K562 (cell line): ENCODE measurements at regions not wholly inside any gene's neighbourhood (a gene's known extent, or its start where the extent isn't known, plus 50 kb on each side); places are given as distances from the start of the nearest gene placed in this dataset.

Experiments
- ATAC-seq: fragments of 200-7000 bp; cut with Tn5 transposase; 3 replicates; pipeline ENCODE4 v1.9.1; 2020; ENCODE audit warnings: moderate library complexity
- BruUV-seq: library from RNA; stranded (reverse); fragments of 400-500 nt; replicated peaks from 2 replicates; lab custom pipeline; 2021; lab: Mats Ljungman, UMichigan
- CTCF ChIA-PET: fragments of 300-600 bp; formaldehyde crosslinking; extraction: SDS; loops from one replicate; lab custom pipeline; 2021; ENCODE audit warnings: low intra/inter-chr PET ratio; lab: Yijun Ruan, JAX
- POLR2A ChIA-PET: fragments of 300-600, 350-650 bp; sonication (Branson Sonifier 250); formaldehyde crosslinking; extraction: SDS; loops from one replicate; lab custom pipeline; 2021; ENCODE audit warnings: antibody characterized with exemption, inconsistent platforms; lab: Yijun Ruan, JAX
- DNase-seq, 4 experiments: peaks; one replicate each; pipeline versions ENCODE4 v3.0.0 to v3.0.0-alpha.2; 2011 to 2018; ENCODE audit warnings: low spot score in 3 of 4, mixed read lengths in 3 of 4; ENCODE audit errors: extremely low read depth in 1 of 4
- FAIRE-seq: peaks from 2 replicates; lab custom pipeline; 2011; peaks lifted over from hg19 to GRCh38; lab: Jason Lieb, UNC
- H2AFZ ChIP-seq: 2 replicates; pipeline ENCODE4 v1.6.0; 2011; ENCODE audit warnings: low read depth, low read length, control low read depth, inconsistent platforms
- H3K27ac ChIP-seq: fragments of 200-600 bp; 3 replicates; pipeline ENCODE4 v1.8.0; 2011; ENCODE audit warnings: low read depth, mild to moderate bottlenecking, control low read depth, inconsistent platforms, low read length, moderate library complexity, mixed read lengths; ENCODE audit errors: extremely low read depth
- H3K27me3 ChIP-seq, 2 experiments: fragments of 300-600 bp in 1 of 2; 2 replicates in 1 of 2; 3 replicates in 1 of 2; pipeline versions ENCODE4 v1.6.0 to v1.8.0; 2011; ENCODE audit warnings: inconsistent platforms in 2 of 2, low read length in 2 of 2, mild to moderate bottlenecking in 1 of 2, mixed read lengths in 1 of 2, moderate library complexity in 1 of 2; ENCODE audit not compliant: control insufficient read depth in 2 of 2, insufficient read depth in 2 of 2
- H3K36me3 ChIP-seq: fragments of 300-600 bp; 3 replicates; pipeline ENCODE4 v1.8.0; 2011; ENCODE audit warnings: mild to moderate bottlenecking, low read length, inconsistent platforms; ENCODE audit not compliant: control insufficient read depth, insufficient read depth
- H3K4me1 ChIP-seq, 2 experiments: fragments of 200-600 bp in 1 of 2; replicated peaks in 1 of 2; 2 replicates in 1 of 2; 3 replicates in 1 of 2; pipeline versions ENCODE4 v1.5.1 to v1.8.0; 2011; ENCODE audit warnings: inconsistent platforms in 2 of 2, low read length in 2 of 2, mild to moderate bottlenecking in 1 of 2, mixed read lengths in 1 of 2, moderate library complexity in 1 of 2; ENCODE audit not compliant: control insufficient read depth in 2 of 2, insufficient read depth in 2 of 2
- H3K4me2 ChIP-seq: 2 replicates; pipeline ENCODE4 v1.6.1; 2011; ENCODE audit warnings: low read length, control low read depth, inconsistent platforms, mixed read lengths; ENCODE audit not compliant: insufficient read depth
- H3K4me3 ChIP-seq: fragments of 200-600 bp; sonication (generic), shearing (Covaris generic); 2 replicates; pipeline ENCODE4 v1.5.1; 2016; ENCODE audit warnings: control low read depth, inconsistent platforms
- H3K79me2 ChIP-seq: fragments of 200-600 bp; 3 replicates; pipeline ENCODE4 v1.8.0; 2011; ENCODE audit warnings: low read length, inconsistent platforms; ENCODE audit not compliant: control insufficient read depth, insufficient read depth
- H3K9ac ChIP-seq, 2 experiments: 2 replicates each; pipeline versions ENCODE4 v1.6.0 to v1.6.1; 2011; ENCODE audit warnings: low read depth in 2 of 2, low read length in 2 of 2, control low read depth in 1 of 2, inconsistent platforms in 1 of 2, mild to moderate bottlenecking in 1 of 2, mixed read lengths in 1 of 2; ENCODE audit not compliant: insufficient read depth in 1 of 2
- H3K9me1 ChIP-seq: one replicate; pipeline ENCODE4 v1.6.0; 2011; ENCODE audit warnings: inconsistent platforms, mild to moderate bottlenecking, low read length, moderate library complexity; ENCODE audit not compliant: control insufficient read depth, insufficient read depth
- H3K9me3 ChIP-seq: replicated peaks from 2 replicates; pipeline ENCODE4 v1.5.1; 2011; ENCODE audit warnings: low read depth, low read length, inconsistent platforms; ENCODE audit not compliant: control insufficient read depth, insufficient read depth
- H4K20me1 ChIP-seq: replicated peaks from 2 replicates; pipeline ENCODE4 v1.6.1; 2011; ENCODE audit warnings: low read length, inconsistent platforms, mixed read lengths; ENCODE audit not compliant: control insufficient read depth, insufficient read depth
- GTF2E2 ChIP-seq: fragments of 200-800 bp; sonication (Bioruptor generic); IDR thresholded peaks from 2 replicates; pipeline ENCODE4 v1.6.1; 2016; ENCODE audit warnings: missing genetic modification characterization, missing compliant biosample characterization
- NFATC3 ChIP-seq: fragments of 450-650 bp; IDR thresholded peaks from 2 replicates; pipeline ENCODE4 v1.6.1; 2017; ENCODE audit warnings: mild to moderate bottlenecking
- SREBF2 ChIP-seq: sonication (generic); formaldehyde crosslinking; IDR thresholded peaks from 2 replicates; pipeline ENCODE4 v1.4.0; 2020; ENCODE audit warnings: mild to moderate bottlenecking, missing genetic modification reagents
- YY1 ChIP-seq, 3 experiments: IDR thresholded peaks; 2 replicates each; pipeline ENCODE4 v1.6.1; 2011; ENCODE audit warnings: low read length in 2 of 3, mild to moderate bottlenecking in 2 of 3, moderate library complexity in 2 of 3, borderline replicate concordance in 1 of 3, control low read depth in 1 of 3, low read depth in 1 of 3; ENCODE audit not compliant: insufficient read depth in 3 of 3, insufficient replicate concordance in 2 of 3, control insufficient read depth in 1 of 3, insufficient read length in 1 of 3; ENCODE audit errors: extremely low read depth in 1 of 3
- ZNF224 ChIP-seq: sonication (generic); formaldehyde crosslinking; IDR thresholded peaks from 2 replicates; pipeline ENCODE4 v1.8.0; 2022; ENCODE audit warnings: mild to moderate bottlenecking, missing genetic modification reagents
- ZNF407 ChIP-seq: fragments of 450-650 bp; IDR thresholded peaks from 2 replicates; pipeline ENCODE4 v1.6.1; 2016; ENCODE audit warnings: low read depth
- ZNF75A ChIP-seq: fragments of 450-650 bp; formaldehyde crosslinking; IDR thresholded peaks from 2 replicates; pipeline ENCODE4 v1.4.0; 2020; ENCODE audit warnings: mild to moderate bottlenecking
- WGBS: fragments of 100-300 bp; shearing (Covaris generic); methylation state at CpG from one replicate; pipeline ENCODE4 v1.1.6; 2016; ENCODE audit warnings: low coverage, mixed read lengths; ENCODE audit not compliant: insufficient coverage; ENCODE audit errors: missing lambda C conversion rate; 5-methylcytosine and 5-hydroxymethylcytosine counted together
- in situ Hi-C: fragments of 300-500 bp; cut with MboI; formaldehyde crosslinking; loops from 4 replicates; pipeline ENCODE4 v1.15.0; 2018; ENCODE audit warnings: inconsistent platforms, mixed read lengths
- intact Hi-C: fragments of 100-400 bp; cut with micrococcal nuclease; formaldehyde crosslinking; loops from 2 replicates; pipeline ENCODE4 v1.14.2; 2022

- TF ChIP-seq ZNF75A (CRISPR knock-in tag): no peak
Observed at GRCh38 chr2:225763711-225764110, 364.2 kb downstream of the NYAP2 start (continued).

GRCh38 chr2:225761396-225761795 is 361.9 kb downstream of the NYAP2 start:
- no peak for ATAC-seq
- Histone ChIP-seq H3K4me3 (no peak overlapping the region), H3K4me2 (no peak overlapping the region), H3K36me3 (no peaks in the 10 kb centered on the region), H3K79me2 (no peaks in the 10 kb centered on the region), H3K9ac (no peak overlapping the region), H3K9me3 (no peaks in the 10 kb centered on the region), H2AFZ (no peak overlapping the region), H3K4me1 (no peaks in the 10 kb centered on the region), H4K20me1 (no peaks in the 10 kb centered on the region), H3K27me3 (no peaks in the 10 kb centered on the region), H3K9me1 (no peaks in the 10 kb centered on the region), H3K27ac (no peak overlapping the region)
- no peak for DNase-seq
- WGBS: 4% methylated on average over 2 of the region's 2 CpGs
- ChIA-PET POLR2A (no interaction called here), CTCF (no interaction called here)
- FAIRE-seq: no peak
- no TSS peak for BruUV-seq
- in situ Hi-C loops (no loop called here), intact Hi-C loops (no loop called here)
- TF ChIP-seq SREBF2 (CRISPR knock-in tag) (no peak), GTF2E2 (tag) (no peak)

- no TSS peak for BruUV-seq
- TF ChIP-seq YY1 (IDR thresholded peaks at IDR 0.05; ENCODE audit: borderline replicate concordance in 1 of 3, control insufficient read depth in 1 of 3, extremely low read depth in 1 of 3, insufficient read depth in 3 of 3, insufficient read length in 1 of 3, insufficient replicate concordance in 2 of 3, low read depth in 1 of 3, low read length in 2 of 3) (no peak), ZNF407 (no peak), ZNF224 (CRISPR knock-in tag) (no peak), NFATC3 (no peak)
Observed at GRCh38 chr2:225757248-225757647, 357.7 kb downstream of the NYAP2 start.

More at GRCh38 chr2:225757248-225757647, 357.7 kb downstream of the NYAP2 start:
- POLR2A ChIA-PET: no interaction called here
- in situ Hi-C loops (no loop called here), intact Hi-C loops (no loop called here)
- H3K9me3 ChIP-seq: no peaks in the 10 kb centered on the region
- no peak for FAIRE-seq
- no peak for DNase-seq
- 0% methylated on average over 1 of the region's 1 CpG for WGBS
- no peaks in the 10 kb centered on the region for H3K4me1 ChIP-seq
- no peak overlapping the region for H3K4me2 ChIP-seq
- no peak overlapping the region for H2AFZ ChIP-seq
- no peaks in the 10 kb centered on the region for H3K36me3 ChIP-seq
- H3K79me2 ChIP-seq: no peaks in the 10 kb centered on the region
- no peak overlapping the region for H3K4me3 ChIP-seq
- H4K20me1 ChIP-seq: no peaks in the 10 kb centered on the region
- H3K27ac ChIP-seq: no peak overlapping the region
- ATAC-seq: no peak
- H3K27me3 ChIP-seq: no peaks in the 10 kb centered on the region
- no peak overlapping the region for H3K9ac ChIP-seq
- CTCF ChIA-PET: no interaction called here
- H3K9me1 ChIP-seq: no peaks in the 10 kb centered on the region
